ENCODE measurements at regions not wholly inside any gene's neighbourhood (a gene's known extent, or its start where the extent isn't known, plus 50 kb on each side); places are given as distances from the start of the nearest gene placed in this dataset.

DNA sequence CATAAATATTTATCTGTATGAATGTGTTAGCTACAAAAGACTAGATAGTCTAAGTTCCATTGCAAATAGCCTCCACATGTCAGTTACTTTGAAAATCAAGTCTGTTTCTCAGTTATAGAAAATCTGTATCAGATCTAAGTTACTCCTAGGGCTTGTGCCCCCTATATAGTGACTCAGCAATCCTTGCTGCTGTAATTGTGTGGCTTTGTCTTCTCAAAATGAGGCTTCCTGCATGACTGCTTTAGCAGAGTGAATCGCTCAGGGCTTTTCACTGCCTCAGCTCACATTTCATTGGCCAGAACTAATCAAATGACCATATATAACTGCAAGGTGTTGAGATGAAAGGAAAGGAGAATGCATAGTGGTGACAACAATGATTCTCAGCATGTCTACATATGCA, 552.2 kb upstream of the STXBP6 start:
- TF ChIP-seq, protein P1, sequence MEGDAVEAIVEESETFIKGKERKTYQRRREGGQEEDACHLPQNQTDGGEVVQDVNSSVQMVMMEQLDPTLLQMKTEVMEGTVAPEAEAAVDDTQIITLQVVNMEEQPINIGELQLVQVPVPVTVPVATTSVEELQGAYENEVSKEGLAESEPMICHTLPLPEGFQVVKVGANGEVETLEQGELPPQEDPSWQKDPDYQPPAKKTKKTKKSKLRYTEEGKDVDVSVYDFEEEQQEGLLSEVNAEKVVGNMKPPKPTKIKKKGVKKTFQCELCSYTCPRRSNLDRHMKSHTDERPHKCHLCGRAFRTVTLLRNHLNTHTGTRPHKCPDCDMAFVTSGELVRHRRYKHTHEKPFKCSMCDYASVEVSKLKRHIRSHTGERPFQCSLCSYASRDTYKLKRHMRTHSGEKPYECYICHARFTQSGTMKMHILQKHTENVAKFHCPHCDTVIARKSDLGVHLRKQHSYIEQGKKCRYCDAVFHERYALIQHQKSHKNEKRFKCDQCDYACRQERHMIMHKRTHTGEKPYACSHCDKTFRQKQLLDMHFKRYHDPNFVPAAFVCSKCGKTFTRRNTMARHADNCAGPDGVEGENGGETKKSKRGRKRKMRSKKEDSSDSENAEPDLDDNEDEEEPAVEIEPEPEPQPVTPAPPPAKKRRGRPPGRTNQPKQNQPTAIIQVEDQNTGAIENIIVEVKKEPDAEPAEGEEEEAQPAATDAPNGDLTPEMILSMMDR (IDR thresholded peaks at IDR 0.05) = no peak
- Mint-ChIP-seq H3K4me1 (no peaks in the 10 kb centered on the region), H3K4me3 (no peak overlapping the region), H3K27me3 (ENCODE audit: low read depth, poor library complexity) (no peaks in the 10 kb centered on the region), H3K36me3 (ENCODE audit: low read depth) (no peaks in the 10 kb centered on the region), H3K9me3 (peaks cover 25% of the 10 kb centered on the region), H3K27ac (no peak overlapping the region)
- DNase-seq = no peak

DNA sequence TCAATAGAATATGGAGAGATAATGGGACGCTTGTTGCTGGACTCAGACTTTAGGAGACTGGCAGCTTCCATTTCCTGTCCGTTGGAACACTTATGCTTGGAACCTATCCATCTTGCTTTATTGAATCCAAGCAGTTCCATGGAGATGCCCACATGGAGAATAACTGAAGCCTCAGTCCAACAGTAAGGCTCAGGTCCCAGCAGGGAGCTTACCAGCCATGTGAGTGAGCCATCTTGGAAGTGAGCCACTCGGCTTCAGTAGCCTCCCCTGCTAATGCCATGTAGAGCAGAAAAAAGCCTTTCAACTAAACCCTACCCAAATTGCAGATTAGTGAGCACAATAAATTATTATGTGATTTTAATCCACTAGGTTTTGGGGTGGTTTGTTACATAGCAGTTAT, 538.8 kb upstream of the STXBP6 start:
- TF ChIP-seq, protein P1 (IDR thresholded peaks at IDR 0.05) = no peak
- no peak overlapping the region for H3K4me3 Mint-ChIP-seq
- H3K27ac Mint-ChIP-seq = no peak overlapping the region

DNA sequence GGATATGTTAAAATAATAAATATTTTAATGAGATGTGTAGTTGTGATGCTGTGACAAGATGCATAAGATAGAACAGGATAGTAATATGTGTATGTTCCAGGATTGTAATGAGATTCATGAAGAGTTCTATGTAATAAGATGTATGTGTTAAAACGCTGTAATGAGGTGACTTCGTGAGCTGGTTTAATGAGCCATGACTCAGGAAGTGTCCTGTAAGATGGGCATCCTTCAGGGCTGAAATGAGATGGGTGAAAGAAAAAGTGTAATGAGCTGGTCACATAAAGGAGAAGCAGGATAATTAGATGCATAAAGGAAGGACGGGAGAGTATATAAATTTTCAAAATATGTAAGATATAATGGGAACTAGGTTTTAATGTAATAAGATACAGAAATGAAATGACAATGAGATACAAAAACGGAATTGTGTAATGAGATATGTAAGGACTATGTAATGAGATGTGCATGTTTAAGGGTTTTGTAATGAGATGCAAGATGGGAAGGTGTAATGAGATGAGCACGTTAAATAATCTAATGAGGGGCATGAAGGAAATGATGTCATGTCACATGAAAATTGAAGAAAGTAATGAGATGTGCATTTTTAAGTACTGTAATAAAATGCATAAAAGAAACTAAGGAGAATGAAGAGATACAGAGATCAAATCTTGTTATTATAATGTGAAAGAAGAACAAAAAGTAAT, 524.8 kb upstream of the STXBP6 start:
- Mint-ChIP-seq H3K4me3 (no peak overlapping the region), H3K27ac (no peak overlapping the region), H3K27me3 (ENCODE audit: low read depth, poor library complexity) (no peaks in the 10 kb centered on the region), H3K9me3 (no peaks in the 10 kb centered on the region), H3K4me1 (no peaks in the 10 kb centered on the region), H3K36me3 (ENCODE audit: low read depth) (no peaks in the 10 kb centered on the region)
- TF ChIP-seq, protein P1 (IDR thresholded peaks at IDR 0.05) = no peak
- DNase-seq = no peak

More for the DNA sequence above, 538.8 kb upstream of the STXBP6 start:
- Mint-ChIP-seq H3K4me1 (no peaks in the 10 kb centered on the region), H3K27me3 (ENCODE audit: low read depth, poor library complexity) (no peaks in the 10 kb centered on the region), H3K36me3 (ENCODE audit: low read depth) (no peaks in the 10 kb centered on the region), H3K9me3 (peaks cover 17% of the 10 kb centered on the region)
- DNase-seq = no peak

DNA sequence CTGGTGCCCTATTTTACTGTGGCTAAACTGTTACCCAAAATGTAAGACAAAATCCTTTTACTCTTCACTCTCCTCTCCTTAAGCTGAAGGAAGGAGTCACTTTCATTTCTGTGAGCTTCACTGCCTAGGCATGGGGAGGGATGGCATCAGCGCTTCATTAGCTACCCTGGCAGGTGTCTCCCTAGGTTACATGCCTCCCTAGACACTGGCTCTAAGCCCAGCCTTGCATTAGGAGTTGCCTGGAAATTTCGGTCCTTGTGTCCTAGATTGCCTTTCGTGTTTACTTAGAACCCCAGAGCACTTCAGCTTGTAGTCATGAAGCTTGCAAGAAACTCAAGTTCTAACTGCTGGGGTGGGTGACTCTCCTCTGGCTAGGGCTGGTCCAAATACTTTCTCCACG, 520.5 kb upstream of the STXBP6 start:
- no peak for DNase-seq
- no peaks in the 10 kb centered on the region for H3K4me1 Mint-ChIP-seq
- TF ChIP-seq, protein P1 (IDR thresholded peaks at IDR 0.05) = no peak
- no peak overlapping the region for H3K4me3 Mint-ChIP-seq
- no peaks in the 10 kb centered on the region for H3K9me3 Mint-ChIP-seq
- no peaks in the 10 kb centered on the region for H3K27me3 Mint-ChIP-seq (ENCODE audit: low read depth, poor library complexity)
- no peaks in the 10 kb centered on the region for H3K36me3 Mint-ChIP-seq (ENCODE audit: low read depth)
- no peak overlapping the region for H3K27ac Mint-ChIP-seq

DNA sequence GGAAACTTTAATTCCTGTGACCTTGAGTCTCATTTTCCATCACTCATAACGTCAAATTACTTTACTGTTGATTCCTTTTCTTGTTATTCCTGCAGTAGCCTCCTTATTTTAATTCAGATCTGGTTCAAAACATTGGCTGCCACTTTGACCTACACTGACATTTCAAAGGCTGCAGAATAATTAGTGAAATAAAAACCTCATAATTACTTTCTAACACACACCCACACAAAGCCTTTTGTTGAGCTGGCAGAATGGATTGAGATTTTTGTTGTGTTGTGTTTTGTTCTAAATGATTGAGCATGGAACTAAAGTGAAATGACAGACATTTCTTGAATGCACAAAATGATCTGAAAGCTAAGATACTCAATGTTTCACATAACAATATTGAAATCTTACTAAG, 507.5 kb upstream of the STXBP6 start:
- Mint-ChIP-seq H3K4me1 (no peaks in the 10 kb centered on the region), H3K27me3 (ENCODE audit: low read depth, poor library complexity) (no peaks in the 10 kb centered on the region), H3K36me3 (ENCODE audit: low read depth) (no peaks in the 10 kb centered on the region), H3K4me3 (no peak overlapping the region), H3K27ac (no peak overlapping the region), H3K9me3 (no peaks in the 10 kb centered on the region)
- no peak for DNase-seq
- TF ChIP-seq, protein P1 (IDR thresholded peaks at IDR 0.05) = no peak

DNA sequence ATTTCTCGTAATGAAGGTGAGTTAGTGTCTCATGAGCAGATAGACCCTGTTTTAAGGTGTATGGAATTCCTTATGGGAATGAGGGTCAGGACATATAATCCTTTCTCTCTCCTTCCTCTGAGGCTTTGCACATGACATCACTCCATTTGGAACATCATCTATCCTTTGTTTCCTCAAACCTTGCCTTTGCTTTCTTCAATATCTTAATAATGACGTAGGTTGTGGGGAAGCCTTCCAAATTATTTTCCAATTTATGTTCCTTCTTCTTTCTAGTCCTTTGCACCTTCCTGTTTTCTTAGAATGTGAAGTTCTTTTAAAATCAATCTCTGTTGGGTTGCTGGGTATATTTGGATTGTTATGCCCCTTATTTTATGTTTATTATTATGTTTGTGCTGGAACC, 502.9 kb upstream of the STXBP6 start:
- no peaks in the 10 kb centered on the region for H3K27me3 Mint-ChIP-seq (ENCODE audit: low read depth, poor library complexity)
- no peaks in the 10 kb centered on the region for H3K36me3 Mint-ChIP-seq (ENCODE audit: low read depth)
- no peak overlapping the region for H3K27ac Mint-ChIP-seq
- H3K4me1 Mint-ChIP-seq = no peaks in the 10 kb centered on the region
- TF ChIP-seq, protein P1 (IDR thresholded peaks at IDR 0.05) = no peak
- H3K4me3 Mint-ChIP-seq = no peak overlapping the region
- DNase-seq = no peak
- no peaks in the 10 kb centered on the region for H3K9me3 Mint-ChIP-seq
